B cell (primary cell): ENCODE measurements at regions not wholly inside any gene's neighbourhood (a gene's known extent, or its start where the extent isn't known, plus 50 kb on each side); places are given as distances from the start of the nearest gene placed in this dataset.

ENCODE experiments used
- ATAC-seq: fragments of 200-7000 bp; cut with Tn5 transposase; one replicate; pipeline ENCODE4 v1.10.0; 2021; ENCODE audit warnings: low read depth, mild to moderate bottlenecking, moderate number of reproducible peaks, moderate library complexity
- CTCF ChIA-PET: fragments of 350-600 bp; sonication (Branson Sonifier 250); formaldehyde crosslinking; loops from one replicate; lab custom pipeline; 2021; ENCODE audit warnings: antibody characterized with exemption, inconsistent platforms; lab: Charles Lee
- POLR2A ChIA-PET: fragments of 350-600 bp; sonication (Branson Sonifier 250); formaldehyde crosslinking; loops from one replicate; lab custom pipeline; 2021; ENCODE audit warnings: antibody characterized with exemption; lab: Charles Lee
- DNase-seq: peaks from one replicate; pipeline ENCODE4 v3.0.0; 2013
- H2AFZ ChIP-seq: 2 replicates; pipeline ENCODE4 v1.6.1; 2012; ENCODE audit warnings: mild to moderate bottlenecking, low read depth, low read length; ENCODE audit not compliant: insufficient read depth, poor library complexity, severe bottlenecking
- H3K27ac ChIP-seq, 2 donors: 1 replicate in 1 of 2; 2 replicates in 1 of 2; pipeline ENCODE4 v1.5.1; 2012 to 2013; ENCODE audit warnings: low read length in 2 of 2, mild to moderate bottlenecking in 2 of 2, moderate library complexity in 1 of 2
- H3K27me3 ChIP-seq, 4 experiments: fragments of 200-600 bp in 1 of 4; sonication (generic) in 1 of 4; replicated peaks in 1 of 4; 1 replicate in 2 of 4; 2 replicates in 2 of 4; pipeline versions ENCODE4 v1.6.1 to v1.7.0; 2013 to 2016; ENCODE audit warnings: low read length in 3 of 4, mild to moderate bottlenecking in 2 of 4, mixed read lengths in 1 of 4, moderate library complexity in 1 of 4; ENCODE audit not compliant: insufficient read depth in 4 of 4, control insufficient read depth in 3 of 4; ENCODE audit errors: control extremely low read depth in 1 of 4
- H3K36me3 ChIP-seq, 2 experiments: replicated peaks in 1 of 2; 1 replicate in 1 of 2; 2 replicates in 1 of 2; pipeline versions ENCODE4 v1.6.1 to v1.7.1; 2013; ENCODE audit warnings: low read length in 1 of 2; ENCODE audit not compliant: insufficient read depth in 2 of 2, control insufficient read depth in 1 of 2; ENCODE audit errors: control extremely low read depth in 1 of 2, extremely low read depth in 1 of 2
- H3K4me1 ChIP-seq, 2 donors: fragments of 200-600 bp in 1 of 2; sonication (generic) in 1 of 2; 1 replicate in 1 of 2; 2 replicates in 1 of 2; pipeline versions ENCODE4 v1.5.1 to v1.6.1; 2013 to 2017; ENCODE audit warnings: low read length in 2 of 2; ENCODE audit not compliant: control insufficient read depth in 2 of 2, insufficient read depth in 2 of 2
- H3K4me2 ChIP-seq: replicated peaks from 2 replicates; pipeline ENCODE3; 2012; ENCODE audit warnings: mild to moderate bottlenecking, low read depth, low read length; ENCODE audit not compliant: poor library complexity, severe bottlenecking
- H3K4me3 ChIP-seq, 5 experiments: fragments of 200-600 bp in 1 of 5; sonication (generic) in 1 of 5; 1 replicate in 3 of 5; 2 replicates in 2 of 5; pipeline versions ENCODE4 v1.5.1 to v1.7.0; 2011 to 2016; ENCODE audit warnings: low read length in 4 of 5, mild to moderate bottlenecking in 4 of 5, low read depth in 2 of 5, control low read depth in 1 of 5, moderate library complexity in 1 of 5; ENCODE audit not compliant: insufficient read depth in 1 of 5; ENCODE audit errors: control extremely low read depth in 1 of 5, extremely low read depth in 1 of 5
- H3K79me2 ChIP-seq: fragments of 200-600 bp; sonication (generic); one replicate; pipeline ENCODE4 v1.6.0; 2016; ENCODE audit warnings: low read length; ENCODE audit not compliant: control insufficient read depth, insufficient read depth
- H3K9ac ChIP-seq: fragments of 200-600 bp; sonication (generic); 2 replicates; pipeline ENCODE4 v1.6.1; 2017; ENCODE audit warnings: mild to moderate bottlenecking, low read length, moderate library complexity
- H3K9me3 ChIP-seq, 3 donors: one replicate each; pipeline versions ENCODE4 v1.6.1 to v1.7.1; 2013; ENCODE audit warnings: low read length in 2 of 3; ENCODE audit not compliant: control insufficient read depth in 2 of 3, insufficient read depth in 1 of 3; ENCODE audit errors: control extremely low read depth in 1 of 3
- H4K20me1 ChIP-seq: 2 replicates; pipeline ENCODE4 v1.6.0; 2012; ENCODE audit warnings: mild to moderate bottlenecking, low read length; ENCODE audit not compliant: insufficient read depth, control insufficient read depth, poor library complexity, severe bottlenecking
- H3K27ac Mint-ChIP-seq: one replicate; pipeline ENCODE4 v1.8.0; 2021; ENCODE audit warnings: mixed read lengths
- H3K27me3 Mint-ChIP-seq: one replicate; pipeline ENCODE4 v1.8.0; 2021; ENCODE audit warnings: mixed read lengths
- H3K4me1 Mint-ChIP-seq: one replicate; pipeline ENCODE4 v1.8.0; 2021; ENCODE audit warnings: mixed read lengths
- H3K4me3 Mint-ChIP-seq: one replicate; pipeline ENCODE4 v1.8.0; 2021; ENCODE audit warnings: mixed read lengths
- H3K9me3 Mint-ChIP-seq: one replicate; pipeline ENCODE4 v1.8.0; 2022; ENCODE audit warnings: mixed read lengths; ENCODE audit not compliant: insufficient read depth
- CTCF ChIP-seq: fragments of 200-600 bp; IDR thresholded peaks from one replicate; pipeline ENCODE4 v1.8.0; 2022; ENCODE audit warnings: antibody characterized with exemption, mild to moderate bottlenecking
- EZH2 ChIP-seq: IDR thresholded peaks from 2 replicates; pipeline ENCODE4 v1.6.1; 2012; ENCODE audit warnings: borderline replicate concordance, low read depth, mild to moderate bottlenecking, moderate library complexity, low read length; ENCODE audit not compliant: insufficient read depth, poor library complexity, severe bottlenecking
- WGBS: methylation state at CpG from one replicate; pipeline ENCODE4 v1.1.5; 2013; ENCODE audit warnings: missing lambda C conversion rate; ENCODE audit not compliant: insufficient coverage; 5-methylcytosine and 5-hydroxymethylcytosine counted together
- intact Hi-C: fragments of 100-400 bp; cut with micrococcal nuclease; formaldehyde crosslinking; loops from one replicate; pipeline ENCODE4 v1.10.0; 2022

DNA sequence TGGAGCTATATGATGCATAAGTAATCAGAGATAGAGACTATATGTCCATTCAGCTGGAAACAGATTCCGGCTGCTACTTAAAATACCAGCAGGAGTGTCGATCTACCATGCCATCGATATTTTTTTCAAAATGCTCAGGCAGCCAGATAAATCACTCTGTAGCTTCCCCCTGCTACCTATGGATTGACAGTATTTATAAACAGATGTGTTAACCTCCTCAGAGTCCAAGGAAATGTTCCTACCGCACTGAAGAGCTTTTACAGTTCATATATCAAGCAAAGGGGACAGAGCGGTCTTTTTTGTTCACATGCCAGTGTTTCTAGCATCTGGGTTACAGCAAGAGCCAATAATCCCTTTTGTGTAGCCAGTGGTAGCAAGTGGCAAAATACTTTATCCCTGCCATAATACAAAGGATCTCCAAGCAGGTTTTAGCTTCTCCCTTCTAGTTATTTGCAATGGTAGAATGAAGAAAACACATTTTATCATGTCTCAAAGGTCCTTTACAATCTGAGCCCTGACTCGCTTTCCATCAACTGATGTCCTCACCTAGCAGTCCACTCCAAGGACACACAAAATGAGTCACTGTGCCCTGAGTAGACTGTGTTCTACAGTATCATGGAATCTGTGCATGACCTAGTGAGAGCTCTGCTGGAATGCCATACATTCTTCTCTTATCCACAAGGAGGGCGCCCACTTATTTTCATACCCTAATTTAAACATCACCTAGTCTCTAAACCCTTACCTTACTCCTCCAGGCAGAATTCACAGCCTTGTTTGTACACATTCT, 507.0 kb downstream of the TBL1XR1 start:
- H3K27ac ChIP-seq, result no peak overlapping the region
- H3K79me2 ChIP-seq, result no peaks in the 10 kb centered on the region
- H3K27ac Mint-ChIP-seq, result no peak overlapping the region
- H2AFZ ChIP-seq, result no peak overlapping the region
- H3K36me3 ChIP-seq, result no peaks in the 10 kb centered on the region
- peaks cover 0 to 3% (median 0%) of the 10 kb centered on the region in 3 donors for H3K9me3 ChIP-seq
- no peaks in the 10 kb centered on the region for H3K27me3 ChIP-seq
- peaks cover 5% of the 10 kb centered on the region for H3K9me3 Mint-ChIP-seq
- H3K4me3 ChIP-seq, result no peak overlapping the region
- CTCF ChIA-PET, result no interaction called here
- intact Hi-C loops, result no loop called here
- H3K27me3 Mint-ChIP-seq, result no peaks in the 10 kb centered on the region
- TF ChIP-seq EZH2, result no peak
- TF ChIP-seq CTCF, result no peak
- no peaks in the 10 kb centered on the region for H3K4me1 ChIP-seq
- H3K9ac ChIP-seq, result no peak overlapping the region
- H3K4me2 ChIP-seq, result no peak overlapping the region
- POLR2A ChIA-PET, result no interaction called here
- H3K4me1 Mint-ChIP-seq, result no peaks in the 10 kb centered on the region
- no peak overlapping the region for H3K4me3 Mint-ChIP-seq
- WGBS, result 95% methylated on average over 4 of the region's 7 CpGs
- DNase-seq (no peak), ATAC-seq (no peak)
- no peaks in the 10 kb centered on the region for H4K20me1 ChIP-seq

DNA sequence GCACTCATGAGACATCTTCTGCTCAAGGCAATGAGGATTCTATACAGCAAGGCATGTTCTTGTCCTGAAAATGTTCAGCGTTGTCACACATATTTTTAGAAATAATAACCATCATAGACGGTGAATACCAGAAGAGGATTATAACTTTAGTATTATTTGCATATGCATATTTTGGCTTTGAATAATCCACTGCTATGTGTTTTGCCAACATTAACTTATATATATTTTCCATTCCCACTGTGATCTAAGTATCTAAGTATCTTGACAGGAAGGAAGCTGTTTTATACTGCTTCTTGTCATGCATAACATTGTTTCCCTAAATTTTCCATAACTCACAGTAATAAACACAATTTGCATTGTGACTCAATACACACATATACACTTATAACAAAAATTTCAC, 509.5 kb downstream of the TBL1XR1 start:
- POLR2A ChIA-PET, result no interaction called here
- no CpG with 5 or more reads among the region's 2 CpGs for WGBS
- DNase-seq, result no peak

More for the DNA sequence above, 509.5 kb downstream of the TBL1XR1 start:
- H3K36me3 ChIP-seq, result no peaks in the 10 kb centered on the region
- intact Hi-C loops, result no loop called here
- no peaks in the 10 kb centered on the region for H3K79me2 ChIP-seq
- H3K27ac Mint-ChIP-seq, result no peak overlapping the region
- no peak overlapping the region for H3K4me2 ChIP-seq
- no peak overlapping the region for H3K9ac ChIP-seq
- no peak overlapping the region for H2AFZ ChIP-seq
- no peaks in the 10 kb centered on the region for H3K27me3 ChIP-seq
- no peaks in the 10 kb centered on the region for H3K27me3 Mint-ChIP-seq
- no peaks in the 10 kb centered on the region for H3K4me1 Mint-ChIP-seq
- H3K4me3 ChIP-seq, result no peak overlapping the region
- TF ChIP-seq EZH2 (no peak), CTCF (no peak)
- no peak overlapping the region for H3K4me3 Mint-ChIP-seq
- CTCF ChIA-PET, result no interaction called here
- peaks cover 11% of the 10 kb centered on the region for H3K9me3 Mint-ChIP-seq
- no peaks in the 10 kb centered on the region for H3K4me1 ChIP-seq
- H3K27ac ChIP-seq, result no peak overlapping the region
- H4K20me1 ChIP-seq, result no peaks in the 10 kb centered on the region
- H3K9me3 ChIP-seq, result peaks cover 0 to 3% (median 0%) of the 10 kb centered on the region in 3 donors
- ATAC-seq, result no peak
